HG03571 (cell line): ENCODE measurements at regions not wholly inside any gene's neighbourhood (a gene's known extent, or its start where the extent isn't known, plus 50 kb on each side); places are given as distances from the start of the nearest gene placed in this dataset.

Experiments
- ATAC-seq: cut with Tn5 transposase; IDR thresholded peaks from one replicate; pipeline ENCODE4 v1.9.1; 2021; ENCODE audit not compliant: unreplicated experiment

DNA sequence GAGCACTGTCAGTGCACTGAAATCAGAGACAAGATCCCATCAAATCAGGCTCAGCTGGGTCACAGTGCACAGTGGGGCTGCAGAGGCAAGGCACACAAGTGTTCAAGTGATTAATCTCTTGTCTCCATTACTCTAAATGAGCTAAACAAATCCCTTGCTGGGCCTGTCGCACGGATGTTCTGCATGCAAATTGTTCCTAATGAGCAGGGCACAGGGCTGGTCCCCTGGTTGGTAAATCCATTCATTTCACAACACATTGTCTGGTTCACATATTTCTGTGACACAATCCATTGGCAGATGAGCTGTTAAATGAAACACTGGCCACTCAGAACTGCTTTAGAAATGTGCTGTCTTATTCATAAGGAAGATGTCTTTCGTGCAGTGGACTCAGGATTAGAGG is 167.9 kb upstream of the BRINP1 start:
- no peak for ATAC-seq

DNA sequence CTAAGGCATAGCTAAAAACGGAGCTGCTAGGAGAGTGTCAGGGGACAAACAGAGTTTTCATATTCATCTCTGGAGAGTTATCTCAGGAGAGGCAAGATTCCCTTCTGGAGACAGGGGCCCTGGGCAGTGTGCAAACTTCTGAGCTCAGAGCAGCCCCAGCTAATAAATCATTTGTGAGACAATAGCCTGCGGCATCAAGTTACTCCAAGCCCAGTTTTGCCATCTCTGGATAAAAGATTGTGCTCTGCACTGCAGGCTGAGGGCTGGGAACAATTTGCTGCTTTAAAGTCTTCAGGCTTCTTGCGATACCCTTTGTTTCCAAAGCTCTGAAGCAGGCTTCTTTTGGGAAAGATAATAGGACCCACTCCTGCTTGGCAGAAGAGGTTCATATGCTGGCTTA is 164.3 kb upstream of the BRINP1 start:
- ATAC-seq = no peak

DNA sequence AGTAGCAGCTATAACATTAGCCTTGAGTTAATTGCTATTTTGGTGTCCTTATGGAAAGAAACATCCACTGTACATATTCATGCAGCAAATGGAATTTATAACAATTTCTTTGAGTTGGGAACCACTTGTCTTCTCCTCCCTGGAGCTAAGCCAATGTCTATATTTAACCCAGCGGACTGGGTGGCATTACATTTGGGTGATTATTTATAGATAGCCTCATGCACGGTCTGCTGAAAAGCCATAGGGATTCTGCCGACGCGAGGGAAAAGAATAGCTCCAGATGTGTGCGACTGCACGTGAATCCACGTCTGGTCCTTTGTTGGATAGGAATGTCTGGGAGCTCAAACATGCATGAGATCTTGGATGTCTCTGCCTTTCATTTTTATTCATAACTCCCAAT is 157.5 kb upstream of the BRINP1 start:
- ATAC-seq = no peak

DNA sequence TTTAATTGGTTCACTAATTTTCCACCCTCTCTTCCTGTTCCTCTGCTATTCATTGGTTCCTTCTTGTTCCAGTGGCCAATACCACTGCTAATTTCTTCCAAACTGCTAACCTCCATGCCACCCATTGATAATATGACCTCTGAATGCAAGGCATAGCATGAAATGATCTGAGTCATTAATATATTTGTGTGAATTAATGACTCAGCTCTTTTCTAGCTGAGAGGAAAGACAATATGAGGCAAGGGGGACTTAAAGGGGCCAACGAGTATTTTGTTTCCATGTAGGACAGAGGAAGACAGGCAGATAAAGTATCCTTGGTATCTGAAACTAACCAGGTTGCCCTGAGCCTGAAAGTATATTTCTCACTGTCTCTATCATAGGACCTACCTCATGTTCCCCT is 154.3 kb upstream of the BRINP1 start:
- no peak for ATAC-seq

DNA sequence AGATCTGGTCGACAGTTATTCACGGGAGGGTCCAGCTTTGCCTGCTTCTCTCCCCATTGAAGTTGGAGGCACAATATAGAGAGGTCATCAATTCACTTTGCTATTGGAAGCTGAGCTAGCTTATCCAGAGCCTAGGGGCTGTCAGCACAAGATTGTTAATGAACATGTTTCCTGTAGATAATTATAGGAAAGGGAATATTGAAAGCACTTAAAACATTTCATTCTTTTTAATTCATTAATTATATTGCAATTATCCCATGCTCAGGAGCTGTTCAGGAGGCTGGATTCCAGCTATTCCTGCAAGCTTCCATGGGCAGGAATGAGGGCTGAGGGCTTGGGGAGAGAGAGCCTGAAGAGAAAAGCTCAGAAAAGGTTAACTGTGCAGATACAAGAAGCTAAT is 153.1 kb upstream of the BRINP1 start:
- no peak for ATAC-seq

DNA sequence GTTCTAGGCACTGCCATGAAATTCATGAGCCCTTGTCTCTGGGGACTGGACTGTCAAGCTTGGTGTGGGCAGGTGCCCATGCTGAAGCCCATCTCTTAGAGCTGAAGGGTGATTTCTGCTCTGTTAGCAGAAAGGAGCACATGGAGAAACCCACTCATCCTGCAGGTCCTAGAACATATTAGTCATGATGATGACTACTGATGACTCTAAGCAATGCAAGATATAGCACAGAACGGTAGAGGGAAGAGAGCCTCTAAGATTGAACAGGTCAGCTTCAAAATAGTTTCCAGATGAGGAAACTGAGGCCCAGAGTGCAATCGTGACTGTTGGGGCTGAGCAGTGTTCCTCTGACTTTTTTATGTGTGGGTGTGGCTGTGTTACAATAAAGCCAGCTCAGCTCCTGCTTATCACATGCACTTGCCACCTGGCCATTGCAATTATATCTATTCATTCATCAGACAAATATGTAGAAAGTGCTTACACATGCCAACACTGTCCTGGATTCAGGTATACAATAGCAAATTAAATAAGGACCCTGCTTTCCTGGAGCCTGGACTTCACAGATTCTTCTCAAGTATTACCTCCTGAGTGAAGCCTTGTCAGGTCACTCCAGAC is 140.2 kb upstream of the BRINP1 start:
- no peak for ATAC-seq

DNA sequence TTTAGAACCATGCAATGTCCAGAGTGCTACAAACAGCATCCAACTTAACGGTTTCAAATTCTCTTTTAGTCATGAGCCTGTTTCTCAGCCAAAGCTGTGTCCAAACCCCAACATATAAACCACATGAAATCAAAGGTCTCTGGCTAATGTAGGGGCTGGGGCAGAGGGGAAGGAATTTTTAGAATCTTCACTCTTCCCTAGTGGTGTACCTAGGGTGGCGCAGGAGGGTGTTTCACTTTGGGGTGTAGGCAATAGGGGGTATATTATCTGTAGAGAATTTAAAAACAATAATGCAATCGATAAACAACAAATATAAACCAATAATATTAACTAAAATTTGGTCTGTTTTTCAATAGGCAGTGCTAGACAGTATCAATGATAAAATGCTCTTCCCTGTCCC is 132.1 kb upstream of the BRINP1 start:
- ATAC-seq = no peak

DNA sequence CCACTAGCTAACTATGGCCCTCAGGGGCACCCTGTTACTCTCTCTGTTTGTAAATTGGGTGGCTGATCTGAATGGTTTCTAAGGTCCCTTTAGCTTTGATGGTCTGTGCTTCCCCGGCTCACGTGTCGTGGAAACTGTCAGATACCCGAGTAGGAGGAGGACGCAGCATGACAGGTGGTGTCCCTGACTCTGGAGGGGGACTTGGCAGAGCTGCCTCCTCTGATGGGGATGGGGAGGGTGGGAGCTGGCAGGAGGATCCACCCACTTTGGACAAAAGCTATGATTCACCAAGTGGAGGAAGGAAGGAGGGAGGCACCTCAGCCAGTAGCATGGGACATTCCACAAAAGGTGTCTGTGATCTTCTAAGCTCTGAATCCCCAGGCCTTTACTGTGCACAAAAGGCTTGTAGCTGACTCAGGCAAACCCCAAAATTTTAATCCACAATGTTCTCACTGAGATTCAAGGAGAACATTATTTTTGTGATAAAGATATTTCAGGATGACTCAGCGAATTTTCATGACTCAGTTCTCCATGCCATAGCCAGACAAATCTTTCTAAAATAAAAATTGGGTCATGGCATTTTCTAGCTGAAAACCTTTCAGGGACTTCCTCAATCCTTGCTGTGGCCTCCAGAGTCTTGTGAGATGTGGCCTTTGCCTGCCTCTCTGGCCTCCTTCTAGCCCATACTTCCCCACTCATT is 131.0 kb upstream of the BRINP1 start:
- no peak for ATAC-seq

DNA sequence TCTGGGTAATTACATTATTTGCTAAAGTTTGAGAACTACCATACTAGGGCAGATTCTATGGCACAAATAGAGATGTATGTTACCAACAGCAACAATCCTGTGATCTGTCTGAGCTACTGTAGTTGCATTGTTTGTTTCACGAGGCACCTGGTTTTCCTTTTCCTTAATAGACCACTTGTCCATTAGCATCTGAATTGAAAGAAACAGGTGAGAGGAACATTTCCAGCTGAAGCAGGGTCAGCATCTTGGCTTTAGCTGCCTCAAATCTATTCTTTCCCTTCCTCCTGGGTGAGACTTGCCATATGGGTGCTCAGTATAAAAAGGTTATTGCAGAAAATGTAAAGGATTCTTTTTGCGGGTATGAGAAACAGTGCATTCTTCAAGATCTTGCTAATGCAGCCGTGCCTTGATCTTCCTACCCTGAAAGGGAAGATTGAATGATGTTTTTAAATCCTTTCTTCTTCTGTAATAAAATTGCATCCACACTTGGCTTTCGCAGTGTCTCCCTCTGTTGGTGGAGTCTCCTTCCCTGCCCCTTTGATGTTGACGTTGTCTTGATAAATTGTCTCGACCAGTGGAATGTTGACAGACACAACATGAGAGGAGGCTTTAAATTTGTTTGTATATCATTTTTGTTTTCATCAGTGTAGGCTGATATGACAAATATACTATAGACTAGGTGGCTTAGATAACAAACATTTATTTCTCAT is 118.0 kb upstream of the BRINP1 start:
- no peak for ATAC-seq

DNA sequence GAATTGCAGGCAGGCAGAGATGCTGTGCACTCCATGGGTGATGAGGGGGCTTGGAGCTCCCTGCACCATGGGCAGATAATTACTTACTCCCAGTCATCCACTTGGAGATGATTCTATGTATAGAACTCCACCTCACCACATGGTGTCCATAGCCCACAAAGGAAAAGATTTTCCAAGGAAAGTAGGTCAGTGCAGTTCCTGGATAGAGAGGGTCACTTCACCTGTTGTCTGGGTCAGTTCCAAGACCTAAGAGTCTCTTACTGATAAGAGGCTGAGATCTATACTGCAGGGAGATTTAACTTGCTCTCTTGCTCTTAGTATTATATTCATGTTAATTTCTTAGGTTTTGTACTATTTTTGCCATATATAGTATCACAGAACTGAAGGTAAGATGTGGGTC is 113.9 kb upstream of the BRINP1 start:
- no peak for ATAC-seq

DNA sequence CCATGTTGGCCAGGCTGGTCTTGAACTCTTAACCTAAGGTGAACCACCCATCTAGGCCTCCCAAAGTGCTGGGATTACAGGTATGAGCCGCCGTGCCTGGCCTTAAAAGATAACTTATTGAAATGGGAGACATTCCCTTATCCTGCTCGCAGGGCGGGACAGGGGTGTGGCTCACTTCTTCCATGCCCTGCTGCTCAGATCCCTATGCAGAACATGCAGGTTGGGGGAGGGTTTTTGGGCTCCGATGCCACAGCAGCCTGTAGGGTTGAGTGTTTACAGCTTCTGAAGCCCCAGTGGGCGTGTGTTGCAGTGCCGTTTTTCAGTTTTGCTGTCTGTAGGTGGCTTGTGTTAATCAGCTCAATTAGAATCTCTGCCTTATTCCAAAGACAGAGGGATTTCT is 108.0 kb upstream of the BRINP1 start:
- no peak for ATAC-seq

DNA sequence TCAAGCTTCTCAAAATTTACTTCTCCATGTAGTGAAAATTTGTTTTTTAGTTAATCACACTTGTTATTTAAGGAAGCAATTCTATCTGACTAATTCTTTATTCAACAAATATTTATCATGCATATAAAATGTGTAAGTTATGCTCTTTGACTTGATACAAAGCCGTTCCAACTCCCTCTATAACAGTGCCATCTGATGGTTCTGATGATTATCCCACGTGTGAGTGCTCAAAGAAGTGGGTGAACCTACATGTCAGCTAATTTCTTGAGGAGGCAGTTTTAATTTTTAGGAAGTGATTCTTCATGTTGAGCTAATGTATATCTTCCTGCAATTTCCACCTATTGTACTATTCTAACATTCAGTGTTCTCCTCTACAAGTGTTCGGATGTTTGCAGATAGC is 88.8 kb upstream of the BRINP1 start:
- ATAC-seq = no peak

DNA sequence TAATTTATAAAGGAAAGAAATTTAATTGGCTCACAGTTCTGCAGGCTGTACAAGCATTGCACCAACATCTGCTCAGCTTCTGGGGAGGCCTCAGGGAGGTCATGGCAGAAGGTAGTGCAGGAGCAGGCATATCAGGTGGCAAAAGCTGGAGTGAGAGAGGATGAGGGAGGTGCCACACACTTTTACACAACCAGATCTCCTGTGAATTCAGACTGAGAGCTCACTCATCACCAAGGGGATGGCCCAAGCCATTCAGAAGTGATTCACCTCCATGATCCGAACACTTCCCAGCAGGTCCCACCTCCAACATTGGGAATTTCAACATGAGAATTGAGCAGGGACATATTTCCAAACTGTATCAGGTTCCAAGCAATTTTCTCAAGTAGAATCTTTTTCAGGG is 84.7 kb upstream of the BRINP1 start:
- ATAC-seq = no peak

DNA sequence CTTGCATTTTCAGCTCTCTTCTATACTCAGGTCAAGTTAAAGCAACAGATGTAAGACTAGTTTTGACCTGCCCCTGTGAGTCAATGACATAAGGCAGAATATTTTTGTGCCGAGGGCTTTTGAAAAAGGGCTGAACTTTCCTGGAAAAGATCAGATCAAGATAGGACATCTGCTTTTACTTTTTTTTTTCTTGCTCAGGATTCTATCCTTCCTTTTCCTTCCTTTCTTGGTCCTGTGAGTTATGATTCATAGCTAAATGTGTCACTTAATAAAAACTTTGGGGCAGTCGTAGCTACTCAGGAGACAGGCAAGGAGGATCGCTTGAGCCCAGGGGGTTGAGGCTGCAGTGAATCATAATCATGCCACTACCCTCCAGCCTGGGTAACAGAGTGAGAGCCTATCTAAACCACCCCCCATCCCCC is 84.3 kb upstream of the BRINP1 start:
- ATAC-seq = no peak

DNA sequence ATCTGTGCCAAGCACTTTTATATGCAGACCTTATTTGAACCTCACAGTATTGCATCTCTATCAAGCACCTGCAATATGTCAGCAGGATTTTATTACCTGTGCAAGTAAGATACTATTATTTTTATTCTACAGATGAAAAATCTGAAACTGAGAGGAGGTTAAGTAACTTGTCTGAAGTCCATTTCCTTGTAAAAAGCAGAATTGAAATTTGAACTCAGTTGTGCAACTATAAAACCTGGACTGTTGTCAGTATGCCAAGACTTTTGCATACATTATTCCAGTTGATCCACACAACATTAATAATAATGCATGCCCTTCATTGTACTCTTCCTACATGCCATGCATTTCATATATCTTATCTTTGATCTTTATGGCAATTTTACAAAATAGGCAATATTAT is 82.2 kb upstream of the BRINP1 start:
- no peak for ATAC-seq

DNA sequence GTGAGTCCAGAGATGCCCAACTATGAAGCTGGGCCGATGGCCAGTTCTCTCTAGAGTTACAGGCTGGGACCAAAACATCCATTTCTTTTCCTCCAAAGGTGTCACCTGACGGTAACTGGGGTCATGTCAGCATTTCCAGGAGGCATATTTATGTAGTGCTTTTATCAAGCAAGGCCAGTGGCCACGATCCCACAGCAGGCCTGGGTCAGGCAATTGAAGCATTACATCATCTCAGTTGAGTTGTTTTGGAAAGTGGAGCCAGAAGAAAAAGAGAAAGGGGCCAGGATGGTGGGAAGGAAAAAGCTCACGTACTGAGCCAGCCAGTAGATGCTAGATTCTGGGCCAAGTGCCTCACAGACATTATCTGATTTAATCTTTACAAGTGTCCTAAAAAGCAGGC is 73.9 kb upstream of the BRINP1 start:
- no peak for ATAC-seq

DNA sequence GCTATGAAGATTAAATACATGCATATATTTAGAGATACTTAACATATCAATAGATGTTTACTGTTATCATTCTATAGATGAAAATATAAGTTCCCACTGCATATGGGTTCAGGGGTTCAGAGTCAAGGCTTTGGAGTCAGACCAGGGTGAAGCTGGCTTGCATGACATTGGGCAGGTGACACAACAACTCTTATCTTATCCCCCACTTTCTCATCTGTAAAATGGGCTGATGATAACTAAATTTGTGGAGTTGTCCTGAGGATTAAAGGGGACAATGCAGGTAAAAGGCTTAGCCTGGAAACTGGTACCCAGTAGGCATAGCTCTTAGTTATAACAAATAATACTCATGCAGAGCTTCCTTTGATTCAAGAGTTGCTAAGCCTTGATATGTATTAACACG is 72.6 kb upstream of the BRINP1 start:
- no peak for ATAC-seq

DNA sequence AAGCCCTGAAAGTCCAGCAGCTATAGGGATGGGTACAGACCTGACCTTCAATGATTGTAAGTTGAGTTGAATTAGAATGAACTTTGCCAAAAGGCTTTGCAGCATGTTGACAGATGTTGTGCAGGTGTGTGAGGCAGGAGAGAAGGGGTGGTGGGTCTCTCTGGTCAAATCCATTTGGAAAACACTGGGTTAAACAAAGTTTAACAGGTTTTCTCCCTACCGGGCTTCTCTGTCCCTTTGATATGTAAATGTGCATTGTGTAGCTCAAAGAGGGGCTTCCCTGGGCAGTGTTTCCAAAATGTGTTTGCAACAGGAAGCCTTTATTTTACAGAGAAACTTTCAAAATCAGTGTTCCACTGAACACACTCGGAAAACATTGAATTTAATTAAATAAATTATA is 72.1 kb upstream of the BRINP1 start:
- ATAC-seq = no peak

DNA sequence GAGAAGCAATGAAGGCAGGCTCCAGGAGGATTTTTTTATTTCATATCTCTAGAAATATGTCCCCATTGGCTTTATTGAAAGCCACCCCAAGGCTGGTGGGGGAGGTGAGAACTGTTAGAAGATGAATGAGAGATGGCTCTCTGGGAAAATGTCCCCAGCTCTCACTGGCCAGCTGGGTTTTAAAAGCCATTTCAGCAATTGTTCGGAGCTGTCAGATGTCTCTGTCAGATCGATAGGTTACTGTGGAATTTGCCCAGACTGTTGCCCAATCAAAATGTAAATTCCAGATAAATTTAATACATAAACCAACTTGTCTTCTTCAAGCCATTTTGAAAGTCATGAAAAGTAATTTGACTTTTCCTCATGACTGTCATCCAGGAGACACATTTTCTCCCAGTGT is 67.0 kb upstream of the BRINP1 start:
- no peak for ATAC-seq

DNA sequence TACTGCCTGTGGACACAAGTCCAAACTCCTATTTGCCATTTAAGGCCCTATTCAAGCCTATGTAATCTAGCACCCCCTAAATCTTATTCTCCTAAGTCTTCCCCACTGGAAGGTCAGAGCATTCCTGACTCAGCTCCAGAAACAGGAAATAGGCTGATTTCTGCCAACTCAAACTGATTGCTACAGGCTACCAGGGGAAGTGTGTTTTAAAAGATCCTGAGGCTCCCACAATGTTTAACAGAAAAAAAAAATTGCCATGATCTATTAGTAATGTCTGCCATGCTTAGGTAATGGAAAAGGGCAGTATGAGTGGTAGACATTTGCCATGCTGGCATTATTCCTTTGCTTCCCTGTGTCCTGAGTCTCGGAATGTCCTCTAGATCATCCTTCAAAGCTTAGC is 65.8 kb upstream of the BRINP1 start:
- no peak for ATAC-seq

DNA sequence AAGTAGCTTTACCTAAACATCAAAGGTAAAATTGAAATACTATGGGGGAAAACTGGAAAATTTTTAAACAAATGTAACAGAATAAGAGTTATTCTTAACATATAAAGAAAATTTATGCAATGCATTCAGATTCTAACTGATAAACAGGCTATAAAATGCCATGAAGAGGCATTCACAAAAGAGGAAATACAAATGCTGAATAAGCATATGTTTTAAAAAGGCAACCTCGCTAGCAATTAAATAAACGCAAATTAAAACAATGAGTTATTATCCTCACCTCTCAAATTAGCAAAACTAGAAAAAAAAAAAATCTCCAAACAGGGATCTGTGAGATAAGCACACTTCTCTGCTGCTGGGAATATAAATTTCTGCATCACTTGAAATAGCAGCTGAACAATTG is 63.2 kb upstream of the BRINP1 start:
- ATAC-seq = no peak

DNA sequence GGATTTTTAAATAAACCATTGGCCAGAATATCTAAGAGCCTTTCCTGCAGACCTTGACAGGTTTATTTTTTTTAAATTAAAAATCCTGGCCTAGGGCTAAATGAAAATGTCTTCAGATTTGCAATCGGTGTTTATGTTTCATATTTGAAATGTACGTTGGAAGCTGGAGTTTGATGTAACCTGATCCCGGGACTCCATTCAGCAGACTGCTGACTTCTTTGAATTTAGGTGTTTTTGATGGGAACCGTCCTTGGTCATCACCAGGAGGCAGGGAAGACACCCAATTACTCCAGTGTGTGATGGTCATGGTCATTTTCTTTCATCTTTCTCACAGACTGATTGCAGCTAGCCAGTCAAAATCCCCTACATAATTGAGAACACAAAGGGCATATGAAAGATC is 60.1 kb upstream of the BRINP1 start:
- ATAC-seq = no peak

DNA sequence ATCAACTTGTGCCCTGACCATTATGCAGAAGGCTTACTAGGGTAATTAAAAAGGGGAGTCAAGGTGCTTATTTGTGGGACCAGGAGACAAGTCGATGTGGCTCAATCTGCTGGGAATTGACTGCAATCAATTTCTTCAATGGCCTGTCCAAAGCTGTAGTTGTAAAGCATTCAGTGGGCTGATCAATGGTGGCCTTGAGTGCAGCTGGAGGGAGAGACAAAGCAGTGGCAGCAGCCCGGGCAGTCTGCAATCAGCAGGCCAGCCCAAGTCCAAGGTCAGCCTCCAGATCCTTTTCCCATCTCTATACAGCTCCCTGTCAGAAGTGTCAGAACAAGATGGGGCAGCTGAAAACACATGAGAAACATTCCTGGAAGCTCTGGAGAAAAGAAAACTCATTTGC is 51.0 kb upstream of the BRINP1 start:
- no peak for ATAC-seq
